Vagina (tissue), 2 donors: ENCODE measurements at regions not wholly inside any gene's neighbourhood (a gene's known extent, or its start where the extent isn't known, plus 50 kb on each side); places are given as distances from the start of the nearest gene placed in this dataset.

ENCODE experiments used
- DNase-seq, 2 donors: peaks; one replicate each; pipeline ENCODE4 v3.0.0-alpha.2; 2017; ENCODE audit errors: extremely low spot score in 2 of 2
- H3K27ac ChIP-seq: fragments of 200-600 bp; sonication (generic); one replicate; pipeline ENCODE4 v1.5.1; 2019
- H3K27me3 ChIP-seq: fragments of 200-600 bp; sonication (generic); one replicate; pipeline ENCODE4 v1.5.1; 2019
- H3K36me3 ChIP-seq, 2 donors: fragments of 200-600 bp; sonication (generic); one replicate each; pipeline ENCODE4 v1.5.1; 2017 to 2019
- H3K4me1 ChIP-seq: fragments of 200-600 bp; sonication (generic); one replicate; pipeline ENCODE4 v1.5.1; 2019
- H3K4me3 ChIP-seq, 2 donors: fragments of 200-600 bp; sonication (generic); 1 replicate in 1 of 2; 2 replicates in 1 of 2; pipeline ENCODE4 v1.5.1; 2016 to 2019
- H3K9me3 ChIP-seq: fragments of 200-600 bp; sonication (generic); one replicate; pipeline ENCODE4 v1.5.1; 2019
- CTCF ChIP-seq, 3 experiments: fragments of 450-650 bp in 2 of 3; fragments of 200-600 bp in 1 of 3; sonication (generic) in 1 of 3; IDR thresholded peaks; one replicate each; pipeline ENCODE4 v1.5.1; 2017 to 2019; ENCODE audit warnings: antibody characterized with exemption in 3 of 3, mild to moderate bottlenecking in 2 of 3, moderate library complexity in 2 of 3
- POLR2A ChIP-seq, 2 donors: fragments of 450-650 bp; IDR thresholded peaks; one replicate each; pipeline ENCODE4 v1.6.1; 2017; ENCODE audit warnings: antibody characterized with exemption in 2 of 2, mild to moderate bottlenecking in 2 of 2, moderate library complexity in 2 of 2
- POLR2AphosphoS5 ChIP-seq, 2 donors: sonication (generic); formaldehyde crosslinking; IDR thresholded peaks; one replicate each; pipeline ENCODE4 v1.9.0; 2017; ENCODE audit warnings: antibody characterized with exemption in 2 of 2, mild to moderate bottlenecking in 2 of 2, low read depth in 1 of 2; ENCODE audit not compliant: insufficient read depth in 1 of 2
- intact Hi-C: fragments of 100-400 bp; cut with DNase I; formaldehyde crosslinking; loops from one replicate; pipeline ENCODE4 v1.15.1; 2023

- Histone ChIP-seq H3K4me1 (no peaks in the 10 kb centered on the region), H3K9me3 (no peaks in the 10 kb centered on the region), H3K36me3 (no peaks in the 10 kb centered on the region), H3K4me3 (no peak overlapping the region), H3K27me3 (no peaks in the 10 kb centered on the region), H3K27ac (no peak overlapping the region)
- intact Hi-C loops, result no loop called here
- DNase-seq, result no peak
- no peak for TF ChIP-seq POLR2A (IDR thresholded peaks at IDR 0.05)
- no peak for TF ChIP-seq CTCF (IDR thresholded peaks at IDR 0.05)
- TF ChIP-seq POLR2AphosphoS5 (IDR thresholded peaks at IDR 0.05; ENCODE audit: insufficient read depth in 1 of 2, low read depth in 1 of 2), result no peak
These were observed 66.0 kb upstream of the FAM20C start for GRCh38 chr7:126368-126767.

DNA sequence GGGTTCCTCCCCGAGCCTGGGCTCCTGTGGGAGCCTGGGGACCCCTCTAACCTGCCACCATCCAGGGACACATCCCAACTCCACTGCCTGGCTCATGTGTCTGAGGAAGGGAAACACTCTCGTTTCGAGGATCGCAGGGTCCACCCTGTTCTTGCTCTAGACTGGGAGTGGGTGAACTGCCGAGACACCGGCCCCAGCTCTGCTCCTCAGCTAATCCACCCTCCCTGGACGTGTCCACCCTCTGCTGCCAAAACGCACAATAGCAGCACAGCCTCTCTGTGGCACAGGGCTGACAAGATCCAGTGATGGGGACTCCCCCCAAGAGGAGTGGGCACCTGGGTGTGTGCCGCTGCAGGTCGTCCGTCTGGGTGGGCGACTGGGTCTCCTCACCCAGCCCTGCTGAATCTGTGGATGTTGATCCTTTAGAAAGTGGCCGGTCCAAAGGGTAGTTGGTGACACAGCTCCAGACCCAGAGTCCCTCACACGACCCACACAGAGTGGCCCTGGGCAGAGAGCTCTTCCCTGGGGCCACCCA, 65.2 kb upstream of the FAM20C start:
- H3K27me3 ChIP-seq, result no peaks in the 10 kb centered on the region
- intact Hi-C loops, result no loop called here

DNA sequence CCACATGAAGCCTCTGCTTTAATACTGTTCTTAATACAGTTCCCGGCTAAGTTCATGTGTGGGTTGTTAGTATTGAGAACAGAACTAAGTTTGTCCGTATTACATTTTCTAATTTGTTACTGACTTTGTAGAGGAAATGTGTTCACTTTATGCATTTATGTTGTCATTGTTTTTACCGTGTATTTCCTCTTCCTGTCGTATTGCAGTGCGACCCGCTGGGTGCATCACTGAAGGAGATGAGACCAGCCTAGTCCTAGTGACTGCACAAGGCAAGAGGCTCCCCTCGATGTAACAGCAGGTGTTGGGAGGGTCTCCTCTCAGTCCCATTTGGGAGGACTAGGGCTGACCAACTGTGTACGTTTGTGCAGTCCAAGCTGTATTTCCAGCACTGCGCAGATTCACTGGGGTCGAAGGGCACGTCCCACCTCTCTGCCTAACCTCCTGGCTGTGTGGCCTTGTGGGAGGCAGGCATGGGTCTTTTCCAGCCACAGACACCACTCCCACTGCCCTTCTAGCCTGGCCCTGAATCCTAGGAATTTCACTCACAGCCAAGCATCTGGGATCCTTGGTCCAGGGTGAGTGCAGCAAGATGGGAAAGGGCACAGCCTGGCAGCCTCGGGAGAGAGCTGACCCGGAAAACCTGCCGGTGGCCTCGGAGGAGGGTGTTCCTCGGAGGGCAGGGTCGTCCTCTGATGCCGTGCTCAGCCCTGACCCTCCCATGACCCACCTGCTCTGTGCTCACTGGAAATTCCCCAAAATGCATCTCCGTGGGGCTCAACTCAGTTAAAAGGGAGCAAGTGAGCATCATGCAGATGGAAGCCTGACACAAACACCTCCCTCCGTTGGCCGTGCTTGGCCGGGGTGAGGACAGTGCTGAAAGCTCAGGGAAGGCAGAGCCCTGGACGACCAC, 63.9 kb upstream of the FAM20C start:
- Histone ChIP-seq H3K4me1 (no peaks in the 10 kb centered on the region), H3K27ac (no peak overlapping the region), H3K4me3 (no peak overlapping the region), H3K36me3 (no peaks in the 10 kb centered on the region), H3K27me3 (no peaks in the 10 kb centered on the region), H3K9me3 (no peaks in the 10 kb centered on the region)
- peak in 1 of 2 donors; percentile 80 for DNase-seq
- intact Hi-C loops, result no loop called here
- TF ChIP-seq POLR2A (IDR thresholded peaks at IDR 0.05) (no peak), POLR2AphosphoS5 (IDR thresholded peaks at IDR 0.05; ENCODE audit: insufficient read depth in 1 of 2, low read depth in 1 of 2) (no peak)

More for the DNA sequence above, 65.2 kb upstream of the FAM20C start:
- TF ChIP-seq POLR2A (IDR thresholded peaks at IDR 0.05) (no peak), POLR2AphosphoS5 (IDR thresholded peaks at IDR 0.05; ENCODE audit: insufficient read depth in 1 of 2, low read depth in 1 of 2) (no peak)
- DNase-seq, result peak in 1 of 2 donors; percentile 76
- Histone ChIP-seq H3K4me1 (no peaks in the 10 kb centered on the region), H3K4me3 (no peak overlapping the region), H3K27ac (no peak overlapping the region), H3K9me3 (no peaks in the 10 kb centered on the region), H3K36me3 (no peaks in the 10 kb centered on the region)

DNA sequence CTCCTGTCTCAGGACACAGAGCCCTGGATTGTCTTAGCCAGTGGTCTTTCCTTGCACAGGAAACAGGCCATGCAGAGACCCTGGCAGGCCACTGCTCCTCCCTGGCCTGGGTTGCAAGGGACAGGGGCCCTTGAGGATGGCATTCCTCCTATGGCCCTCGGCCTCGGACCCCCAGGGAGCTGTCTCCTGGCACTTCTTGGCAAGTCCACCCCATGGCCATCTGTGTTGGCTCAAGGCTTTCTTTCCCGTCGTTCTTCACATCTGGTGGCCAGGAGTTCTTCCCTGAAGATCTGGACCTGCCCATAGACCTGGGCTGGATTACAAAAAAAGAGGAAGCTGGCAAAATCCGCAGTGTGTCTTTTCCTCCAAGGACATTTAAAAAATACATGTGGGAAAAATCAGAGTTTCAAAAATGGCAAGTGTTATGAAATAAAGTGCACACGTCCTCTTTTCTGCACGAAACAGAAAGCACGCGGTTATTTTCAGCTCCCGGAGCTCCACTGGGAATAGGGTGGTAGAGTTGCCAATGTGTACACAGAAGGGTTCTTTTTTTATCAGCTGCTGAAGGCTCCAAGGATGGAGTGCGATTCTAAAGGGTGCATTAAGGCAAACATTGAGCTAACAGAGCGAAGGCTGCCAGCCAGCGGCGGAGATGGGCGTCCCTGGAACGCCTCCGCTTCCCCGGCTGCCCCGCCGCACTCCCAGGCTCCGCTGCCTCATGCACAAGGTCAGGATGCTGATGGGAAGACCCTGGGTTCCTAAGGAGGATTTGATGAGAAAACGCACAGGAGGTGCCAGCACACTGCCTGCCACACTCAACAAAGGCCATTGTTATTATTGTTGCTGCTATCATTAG, 62.8 kb upstream of the FAM20C start:
- Histone ChIP-seq H3K36me3 (no peaks in the 10 kb centered on the region), H3K27ac (peak overlapping the region; percentile 56), H3K9me3 (no peaks in the 10 kb centered on the region), H3K4me1 (no peaks in the 10 kb centered on the region), H3K4me3 (peak overlapping the region in 1 of 2 donors; percentile 9), H3K27me3 (no peaks in the 10 kb centered on the region)
- intact Hi-C loops, result no loop called here
- TF ChIP-seq CTCF (IDR thresholded peaks at IDR 0.05) (no peak), POLR2AphosphoS5 (IDR thresholded peaks at IDR 0.05; ENCODE audit: insufficient read depth in 1 of 2, low read depth in 1 of 2) (peak in 1 of 2 donors; percentile 56), POLR2A (IDR thresholded peaks at IDR 0.05) (no peak)
- DNase-seq, result peak in 1 of 2 donors; percentile 84

DNA sequence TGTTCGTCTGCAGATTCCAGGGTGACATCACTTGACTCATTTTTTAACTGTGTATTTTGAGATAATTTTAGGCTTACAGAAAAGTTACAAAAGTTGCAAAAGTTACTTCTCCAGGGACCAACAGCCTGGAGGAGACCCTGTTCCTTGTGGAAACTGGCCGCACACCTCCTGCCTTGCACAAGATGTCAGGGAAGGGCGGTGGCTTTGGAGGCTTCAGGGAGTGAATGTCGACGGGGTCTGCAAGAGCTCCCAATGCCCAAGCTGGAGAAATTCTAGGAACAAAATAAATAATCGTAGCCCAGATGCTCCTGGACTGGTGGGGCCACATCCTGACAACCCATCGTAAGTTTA, 62.2 kb upstream of the FAM20C start:
- H3K4me1 ChIP-seq, result no peaks in the 10 kb centered on the region
- TF ChIP-seq POLR2A (IDR thresholded peaks at IDR 0.05) (no peak), POLR2AphosphoS5 (IDR thresholded peaks at IDR 0.05; ENCODE audit: insufficient read depth in 1 of 2, low read depth in 1 of 2) (no peak), CTCF (IDR thresholded peaks at IDR 0.05) (no peak)
- H3K36me3 ChIP-seq, result no peaks in the 10 kb centered on the region
- no peaks in the 10 kb centered on the region for H3K27me3 ChIP-seq
- H3K4me3 ChIP-seq, result peak overlapping the region in 1 of 2 donors; percentile 9
- DNase-seq, result no peak
- intact Hi-C loops, result no loop called here
- no peaks in the 10 kb centered on the region for H3K9me3 ChIP-seq
- H3K27ac ChIP-seq, result peak overlapping the region; percentile 56
